GM19351 (cell line): ENCODE measurements at regions not wholly inside any gene's neighbourhood (a gene's known extent, or its start where the extent isn't known, plus 50 kb on each side); places are given as distances from the start of the nearest gene placed in this dataset.
A peak's percentile ranks its signal among the peaks of the same experiment; 100 is the strongest.
"Not testable (repeated sequence)": the region's sequence is repeated elsewhere in the genome, so short reads cannot be mapped to it uniquely, and the experiment has no call there.

Experiments used
- ATAC-seq: cut with Tn5 transposase; IDR thresholded peaks from one replicate; pipeline ENCODE4 v1.9.1; 2021; ENCODE audit warnings: mild to moderate bottlenecking, moderate library complexity; ENCODE audit not compliant: unreplicated experiment

DNA sequence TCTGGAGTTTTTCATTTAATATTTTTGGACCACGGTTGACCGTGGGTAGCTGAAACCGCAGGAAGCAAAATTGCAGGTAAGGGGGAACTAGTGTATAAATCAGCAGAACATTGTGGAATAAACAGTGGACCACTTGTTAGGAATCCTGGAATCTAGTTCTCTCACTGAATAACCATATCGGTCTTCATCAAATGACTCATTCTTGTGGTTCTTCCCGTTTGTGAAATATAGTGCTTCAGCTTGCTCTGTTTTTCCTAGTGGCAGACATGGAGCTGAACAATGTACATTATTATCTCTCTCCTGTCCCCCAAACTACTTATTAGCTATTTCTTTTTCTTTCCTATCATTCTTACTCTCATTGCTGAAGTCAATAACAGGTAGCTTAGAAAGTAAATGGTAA is 61.9 kb downstream of the HSPA13 start:
- no peak for ATAC-seq

DNA sequence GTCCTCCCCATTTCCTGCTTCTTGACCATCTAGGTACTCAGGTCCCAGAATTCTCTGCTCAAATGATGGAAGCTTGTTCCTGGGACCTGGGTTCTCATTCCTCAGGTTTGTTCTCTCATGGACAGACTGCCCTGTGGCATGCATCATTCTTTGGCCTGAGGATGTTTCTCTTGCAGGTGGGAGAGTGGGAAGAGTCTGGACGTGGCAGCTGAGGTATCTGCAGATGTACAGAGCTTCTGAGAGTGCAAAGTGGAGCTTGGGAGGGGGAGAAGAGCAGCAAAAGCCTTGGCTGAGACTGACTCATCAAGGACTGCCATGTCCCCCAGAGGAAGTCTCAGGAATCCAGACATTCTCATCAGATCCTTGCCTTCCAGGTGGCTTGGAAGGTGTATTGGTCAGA is 63.1 kb downstream of the HSPA13 start:
- ATAC-seq, result no peak

DNA sequence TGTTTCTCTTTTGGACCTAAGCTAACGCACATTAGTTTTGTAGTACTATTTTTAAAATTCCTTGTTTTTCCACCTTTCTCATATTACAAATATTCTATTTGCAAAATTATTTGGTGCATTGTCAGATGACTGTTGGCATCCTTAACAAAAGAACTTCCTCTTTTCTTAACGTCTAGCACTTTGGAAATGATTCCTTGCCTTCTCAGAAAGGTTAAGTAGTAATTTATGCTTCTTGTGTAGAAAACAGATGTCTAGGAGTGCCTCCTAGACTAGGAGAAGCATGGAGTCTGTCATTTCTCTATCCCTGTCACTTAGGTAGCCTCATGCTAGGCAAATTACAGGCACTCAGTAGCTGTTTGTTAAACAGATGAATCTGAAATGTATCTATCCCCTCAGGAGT is 64.4 kb downstream of the HSPA13 start:
- no peak for ATAC-seq

DNA sequence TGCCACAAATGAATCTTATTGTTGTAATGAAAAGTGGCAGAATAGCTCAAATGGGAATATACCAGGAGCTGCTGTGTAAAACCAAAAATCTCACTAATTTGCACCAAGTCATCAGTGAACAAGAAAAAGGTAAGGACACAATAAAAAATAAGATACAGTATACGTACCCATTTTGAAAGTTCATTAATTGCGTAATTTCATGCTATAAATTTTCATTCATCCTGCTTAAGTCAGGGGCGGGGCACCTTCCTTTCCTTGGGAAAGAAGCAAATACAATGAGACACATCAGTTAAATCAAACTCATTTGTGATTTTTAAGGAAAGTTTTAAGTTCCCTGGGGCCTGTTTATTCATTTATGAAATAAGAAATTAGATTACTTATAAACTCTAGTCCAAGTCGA is 65.4 kb downstream of the HSPA13 start:
- ATAC-seq, result no peak

DNA sequence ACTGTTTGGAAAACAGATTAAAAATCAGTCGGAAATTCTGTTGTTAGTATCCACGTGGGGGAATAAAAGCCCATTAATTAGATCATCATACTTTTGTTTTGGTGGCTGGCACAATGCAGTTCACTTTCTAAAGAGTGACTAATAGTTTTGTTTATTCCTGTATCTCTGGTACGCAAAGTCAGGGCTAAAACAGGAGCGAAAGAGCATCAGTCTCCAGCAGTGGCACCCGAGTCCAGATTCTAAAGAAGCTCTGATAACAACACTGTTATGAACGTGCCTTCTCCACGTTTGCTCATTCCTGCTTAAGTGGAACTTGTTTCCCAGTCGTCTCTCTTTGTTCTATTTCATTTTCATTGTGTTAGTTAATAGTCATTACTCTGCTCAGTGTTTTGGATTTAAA is 69.6 kb downstream of the HSPA13 start:
- no peak for ATAC-seq

DNA sequence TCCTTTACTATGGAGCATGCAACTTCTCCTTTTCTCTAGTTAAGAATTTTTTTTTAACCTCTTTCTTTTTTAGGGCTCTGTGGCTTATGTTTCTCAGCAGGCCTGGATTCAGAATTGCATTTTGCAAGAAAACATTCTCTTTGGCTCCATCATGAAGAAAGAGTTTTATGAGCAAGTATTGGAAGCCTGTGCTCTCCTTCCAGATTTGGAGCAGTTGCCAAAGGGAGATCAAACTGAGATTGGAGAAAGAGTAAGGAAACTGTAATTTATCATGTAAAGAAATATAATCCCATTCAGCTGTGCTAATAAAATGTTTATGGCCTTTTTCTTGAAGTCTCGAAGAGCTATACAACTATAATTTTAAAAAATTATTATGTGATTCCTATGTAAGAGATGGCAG is 70.1 kb downstream of the HSPA13 start:
- no peak for ATAC-seq

DNA sequence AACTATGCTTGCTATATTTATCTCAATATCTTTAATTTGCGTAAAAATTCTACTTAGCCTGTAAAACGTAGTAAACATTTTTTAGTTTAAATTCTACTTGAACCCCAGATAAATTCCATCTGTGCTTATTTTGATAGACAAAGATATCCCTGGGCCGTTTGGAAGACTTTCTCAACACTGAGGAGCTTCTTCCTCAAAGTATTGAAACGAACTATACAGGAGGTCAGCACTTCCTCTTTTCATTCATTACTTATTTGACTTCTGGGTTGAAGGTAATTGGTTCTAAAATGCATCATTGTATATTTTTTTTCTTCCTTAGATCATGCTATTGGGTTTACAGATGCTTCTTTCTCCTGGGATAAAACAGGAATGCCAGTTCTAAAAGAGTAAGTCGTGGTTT is 74.7 kb downstream of the HSPA13 start:
- peak; percentile 86 for ATAC-seq

DNA sequence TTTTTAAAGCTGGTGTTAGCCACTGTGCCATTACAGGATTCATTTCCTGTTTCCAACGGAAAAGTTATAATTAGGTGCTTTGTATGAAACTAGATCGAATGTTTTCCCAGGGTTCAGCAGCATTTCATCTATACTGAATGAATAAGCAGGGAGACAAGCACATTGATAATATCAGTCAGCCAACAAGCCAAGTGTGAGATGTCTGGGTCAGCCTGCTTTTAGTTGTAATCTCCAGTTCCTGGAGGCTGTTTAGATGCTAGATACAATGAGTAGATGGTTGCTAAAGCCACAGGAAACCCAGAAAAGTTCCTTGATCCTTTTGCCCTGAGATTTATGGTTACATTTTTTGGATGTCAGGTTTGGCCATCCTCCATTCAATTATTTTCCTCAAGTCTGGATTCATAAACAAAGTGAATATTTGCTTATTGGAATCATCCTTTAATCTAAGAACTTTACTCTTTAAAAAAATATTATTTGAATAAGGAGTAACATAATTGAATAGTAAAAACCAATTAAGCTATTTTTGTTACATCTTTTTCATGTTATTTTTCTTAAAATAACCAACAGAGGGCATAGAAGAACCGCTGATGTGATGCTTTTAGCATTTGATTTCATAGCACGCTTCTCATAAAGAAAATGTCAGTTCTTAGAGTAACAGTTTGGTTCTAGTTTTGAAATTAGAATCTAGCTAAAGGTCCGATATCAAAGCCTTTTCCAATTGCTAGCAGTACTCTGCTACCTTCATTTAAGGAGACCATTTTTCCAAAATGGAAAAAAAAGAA is 76.6 kb downstream of the HSPA13 start:
- no peak for ATAC-seq

DNA sequence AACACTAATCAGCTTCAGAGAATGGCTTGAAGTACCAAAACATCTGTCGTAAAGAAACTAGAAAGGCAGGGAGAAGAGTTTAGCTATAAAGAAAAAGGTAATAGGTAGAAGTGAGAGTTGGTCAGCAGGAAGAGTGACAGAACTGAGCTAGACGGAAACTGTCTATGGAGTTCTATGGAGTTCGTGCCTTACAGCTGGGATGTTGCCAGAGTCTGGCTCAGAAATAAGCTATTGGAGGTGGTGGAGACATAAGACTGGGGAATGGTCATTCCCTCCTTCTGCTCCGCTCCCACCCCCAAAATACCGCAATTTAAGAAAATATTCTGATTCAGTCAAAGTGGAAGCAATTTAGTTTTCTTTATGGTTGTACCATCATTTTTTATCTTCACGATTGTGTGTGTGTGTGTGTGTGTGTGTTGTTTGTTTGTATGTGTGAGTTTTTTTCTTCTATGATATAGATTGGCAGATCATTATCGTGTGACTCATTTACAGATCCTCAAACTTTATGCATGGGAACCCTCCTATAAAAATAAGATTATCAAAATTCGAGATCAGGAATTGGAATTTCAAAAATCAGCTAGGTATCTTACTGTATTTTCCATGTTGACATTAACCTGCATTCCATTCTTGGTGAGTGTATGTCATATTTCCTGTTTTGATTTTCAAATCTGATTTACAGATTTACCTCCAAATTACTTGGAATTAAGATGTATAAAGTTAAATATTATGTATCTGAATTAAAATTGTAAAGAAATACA is 79.0 kb downstream of the HSPA13 start:
- no peak for ATAC-seq

DNA sequence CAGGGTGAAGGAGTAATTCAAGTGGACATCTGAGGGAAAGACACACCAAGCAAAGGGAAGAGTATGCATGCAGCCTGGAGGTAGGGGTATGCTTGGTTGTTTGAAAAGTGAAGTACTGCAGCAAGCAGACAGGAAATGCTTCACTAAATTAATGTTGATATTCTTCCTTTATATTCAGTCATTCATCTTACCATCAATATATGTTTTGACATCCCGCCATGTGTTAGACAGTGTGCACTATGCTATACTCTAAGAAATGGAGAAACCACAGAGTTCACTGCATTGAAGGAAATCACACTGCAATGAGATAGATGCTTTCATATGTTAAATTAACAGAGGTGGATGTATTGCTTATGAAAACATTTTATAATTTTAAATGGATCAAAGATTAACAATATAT is 82.9 kb downstream of the HSPA13 start:
- ATAC-seq, result no peak

DNA sequence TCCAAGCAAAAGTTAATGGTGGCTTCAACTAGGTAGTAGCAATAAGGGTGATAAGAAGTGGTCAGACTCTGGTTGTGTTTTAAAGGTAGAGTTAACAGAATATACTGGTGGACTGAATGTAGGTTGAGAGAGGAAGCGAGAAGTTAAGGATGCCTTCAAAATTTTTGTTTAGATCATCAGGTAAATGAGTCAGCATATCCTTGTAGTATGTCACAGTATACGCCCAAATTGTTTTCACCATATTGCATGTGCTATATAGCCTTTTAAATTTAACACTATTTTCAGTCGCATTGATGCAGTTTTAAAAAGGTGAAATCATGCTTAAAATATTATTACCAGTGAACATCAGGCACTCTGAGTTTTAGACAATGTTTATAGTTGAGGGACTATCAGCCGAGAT is 74.6 kb downstream of the RBM11 start:
- no peak for ATAC-seq

DNA sequence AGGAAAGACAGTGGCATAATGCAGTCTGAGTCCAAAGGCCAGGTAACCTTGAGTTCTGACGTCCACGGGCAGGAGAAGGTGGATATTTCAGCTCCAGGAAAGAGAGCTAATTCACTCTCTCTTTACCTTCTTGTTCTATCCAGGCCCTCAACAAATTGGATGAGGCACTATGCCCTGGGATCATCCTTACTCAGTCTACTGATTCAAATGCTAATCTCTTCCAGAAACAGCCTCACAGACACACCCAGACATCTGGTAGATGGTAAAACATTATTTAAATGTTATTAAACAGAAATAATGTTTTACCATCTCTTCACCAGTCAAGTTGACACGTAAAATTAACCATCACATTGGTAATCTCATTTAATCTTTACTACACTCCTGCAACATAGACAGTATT is 73.0 kb downstream of the RBM11 start:
- no peak for ATAC-seq

DNA sequence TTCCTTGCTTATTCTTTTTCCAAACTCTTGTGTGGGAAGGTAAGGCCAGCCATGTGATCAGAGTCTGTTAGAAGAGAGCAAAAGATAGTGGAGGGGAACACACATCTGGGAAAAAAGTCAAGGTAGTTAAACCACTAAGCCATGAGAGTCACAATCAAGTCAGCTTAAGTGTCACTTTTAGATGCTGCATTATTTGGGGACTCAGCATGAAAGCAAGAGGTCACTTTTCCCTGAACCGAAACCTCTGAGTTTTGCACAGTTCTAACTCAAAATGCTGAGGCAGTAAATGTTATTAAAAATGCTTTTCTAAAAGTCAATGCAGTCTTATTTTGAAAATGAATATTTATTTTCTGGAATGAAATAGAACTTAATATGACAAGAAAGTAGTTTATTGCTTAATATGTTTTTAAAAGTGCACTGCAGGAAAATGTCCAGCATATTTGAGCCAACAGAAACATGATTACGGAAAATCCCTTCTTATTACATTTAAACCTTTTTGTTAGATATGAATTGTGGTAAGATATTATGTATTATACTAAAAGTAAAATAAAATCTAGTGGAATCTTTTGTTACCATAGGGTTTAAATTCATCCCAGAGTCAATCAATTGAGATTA is 69.3 kb downstream of the RBM11 start:
- no peak for ATAC-seq

DNA sequence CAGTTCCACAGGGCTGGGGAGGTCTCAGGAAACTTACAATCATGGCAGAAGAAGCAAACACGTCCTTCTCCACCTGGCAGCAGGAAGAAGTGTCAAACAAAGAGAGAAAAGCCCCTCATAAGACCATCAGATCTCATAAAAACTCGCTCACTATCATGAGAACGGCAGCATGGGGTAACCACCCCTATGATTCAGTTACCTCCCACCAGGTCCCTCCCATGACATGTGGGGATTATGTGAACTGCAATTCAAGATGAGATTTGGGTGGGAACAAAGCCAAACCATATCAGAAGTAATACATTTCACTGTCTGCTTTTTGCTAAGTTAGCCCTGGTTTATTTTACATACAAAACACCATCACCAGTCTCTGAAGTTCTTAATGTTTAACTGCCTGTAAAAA is 68.5 kb downstream of the RBM11 start:
- no peak for ATAC-seq

DNA sequence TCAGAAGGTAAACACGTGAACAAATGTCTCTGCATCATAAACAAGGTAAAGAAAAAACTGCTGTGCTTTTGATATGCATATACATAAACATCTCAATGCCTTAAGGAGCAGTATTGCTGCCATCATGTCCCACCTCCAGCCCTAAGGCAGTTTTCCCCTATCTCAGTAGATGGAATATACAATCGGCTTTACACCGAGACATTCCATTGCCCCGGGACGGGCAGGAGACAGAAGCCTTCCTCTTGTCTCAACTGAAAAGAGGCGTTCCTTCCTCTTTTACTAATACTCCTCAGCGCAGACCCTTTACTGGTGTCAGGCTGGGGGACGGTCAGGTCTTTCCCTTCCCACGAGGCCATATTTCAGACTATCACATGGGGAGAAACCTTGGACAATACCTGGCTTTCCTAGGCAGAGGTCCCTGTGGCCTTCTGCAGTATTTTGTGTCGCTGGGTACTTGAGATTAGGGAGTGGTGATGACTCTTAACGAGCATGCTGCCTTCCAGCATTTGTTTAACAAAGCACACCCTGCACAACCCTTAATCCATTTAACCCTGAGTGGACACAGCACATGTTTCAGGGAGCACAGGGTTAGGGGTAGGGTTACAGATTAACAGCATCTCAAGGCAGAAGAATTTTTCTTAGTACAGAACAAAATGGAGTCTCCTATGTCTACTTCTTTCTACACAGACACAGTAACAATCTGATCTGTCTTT is 65.4 kb downstream of the RBM11 start:
- ATAC-seq, result not testable (repeated sequence)
